GM12878 (cell line): ENCODE measurements at regions not wholly inside any gene's neighbourhood (a gene's known extent, or its start where the extent isn't known, plus 50 kb on each side); places are given as distances from the start of the nearest gene placed in this dataset.
"Not testable (repeated sequence)": the region's sequence is repeated elsewhere in the genome, so short reads cannot be mapped to it uniquely, and the experiment has no call there.

Experiments used
- ATAC-seq: fragments of 200-7000 bp; cut with Tn5 transposase; 3 replicates; pipeline ENCODE4 v1.9.1; 2020; ENCODE audit warnings: mild to moderate bottlenecking, moderate library complexity
- BruUV-seq: library from RNA; stranded (reverse); fragments of 400-500 nt; replicated peaks from 2 replicates; lab custom pipeline; 2021; lab: Mats Ljungman, UMichigan
- CTCF ChIA-PET: fragments of 300-600 bp; sonication (Branson Sonifier 250); formaldehyde crosslinking; extraction: SDS; loops from one replicate; lab custom pipeline; 2021; ENCODE audit warnings: inconsistent platforms; lab: Yijun Ruan, JAX
- POLR2A ChIA-PET: fragments of 350-600 bp; formaldehyde crosslinking; extraction: SDS; loops from one replicate; lab custom pipeline; 2021; ENCODE audit warnings: inconsistent platforms; lab: Charles Lee
- RAD21 ChIA-PET: fragments of 300-600 bp; sonication (Branson Sonifier 250); formaldehyde crosslinking; loops from one replicate; lab custom pipeline; 2023; ENCODE audit warnings: antibody characterized with exemption; ENCODE audit not compliant: unreplicated experiment; lab: Charles Lee
- SMC1A ChIA-PET: fragments of 300-600 bp; sonication (Branson Sonifier 250); formaldehyde crosslinking; loops from one replicate; lab custom pipeline; 2023; ENCODE audit not compliant: unreplicated experiment, uncharacterized antibody; lab: Charles Lee
- DNase-seq: peaks from one replicate; pipeline ENCODE4 v3.0.0-alpha.2; 2011; ENCODE audit warnings: low read depth, low spot score
- FAIRE-seq: peaks from 3 replicates; lab custom pipeline; 2011; peaks lifted over from hg19 to GRCh38; lab: Jason Lieb, UNC
- H2AFZ ChIP-seq: 2 replicates; pipeline ENCODE4 v1.6.0; 2011; ENCODE audit warnings: low read depth, low read length, control low read depth; ENCODE audit not compliant: control insufficient read depth
- H3K27ac ChIP-seq: 2 replicates; pipeline ENCODE4 v1.5.1; 2011; ENCODE audit warnings: control low read depth; ENCODE audit not compliant: control insufficient read depth, insufficient read depth
- H3K27me3 ChIP-seq, 2 experiments: replicated peaks in 1 of 2; 2 replicates each; pipeline versions ENCODE4 v1.6.0 to v1.6.1; 2011; ENCODE audit warnings: low read length in 1 of 2; ENCODE audit not compliant: control insufficient read depth in 2 of 2, insufficient read depth in 2 of 2
- H3K36me3 ChIP-seq, 2 experiments: 2 replicates each; pipeline ENCODE4 v1.5.1; 2011; ENCODE audit warnings: low read length in 1 of 2; ENCODE audit not compliant: control insufficient read depth in 2 of 2, insufficient read depth in 2 of 2
- H3K4me1 ChIP-seq: 2 replicates; pipeline ENCODE4 v1.6.1; 2011; ENCODE audit warnings: mild to moderate bottlenecking, low read length, moderate library complexity, mixed read lengths; ENCODE audit not compliant: control insufficient read depth, insufficient read depth
- H3K4me2 ChIP-seq: 2 replicates; pipeline ENCODE4 v1.6.0; 2011; ENCODE audit warnings: control low read depth; ENCODE audit not compliant: control insufficient read depth, insufficient read depth
- H3K4me3 ChIP-seq: fragments of 200-600 bp; sonication (generic); 2 replicates; pipeline ENCODE4 v1.5.1; 2016
- H3K79me2 ChIP-seq: 2 replicates; pipeline ENCODE4 v1.6.0; 2011; ENCODE audit warnings: low read length; ENCODE audit not compliant: control insufficient read depth, insufficient read depth
- H3K9ac ChIP-seq: 2 replicates; pipeline ENCODE4 v1.8.0; 2011; ENCODE audit warnings: low read length, control low read depth, mixed read lengths; ENCODE audit not compliant: control insufficient read depth, insufficient read depth
- H3K9me3 ChIP-seq: replicated peaks from 3 replicates; pipeline ENCODE4 v1.5.1; 2011; ENCODE audit warnings: mild to moderate bottlenecking, low read length; ENCODE audit not compliant: control insufficient read depth, insufficient read depth
- H4K20me1 ChIP-seq: 2 replicates; pipeline ENCODE4 v1.6.0; 2011; ENCODE audit not compliant: control insufficient read depth, insufficient read depth
- FOXM1 ChIP-seq: IDR thresholded peaks from 2 replicates; pipeline ENCODE4 v1.6.1; 2012; ENCODE audit warnings: low read depth, mild to moderate bottlenecking, inconsistent platforms, low read length, moderate library complexity
- MAX ChIP-seq: IDR thresholded peaks from 2 replicates; pipeline ENCODE4 v1.6.1; 2012; ENCODE audit warnings: low read depth, low read length, improper control_type of control experiment
- MTA3 ChIP-seq: IDR thresholded peaks from 2 replicates; pipeline ENCODE4 v1.6.1; 2012; ENCODE audit warnings: low read length, inconsistent platforms, borderline replicate concordance
- NFYB ChIP-seq: IDR thresholded peaks from 2 replicates; pipeline ENCODE4 v1.6.1; 2011; ENCODE audit warnings: low read depth, mild to moderate bottlenecking, low read length, improper control_type of control experiment, moderate library complexity; ENCODE audit not compliant: insufficient read depth
- NR2C1 ChIP-seq: fragments of 450-650 bp; IDR thresholded peaks from 2 replicates; pipeline ENCODE4 v1.6.1; 2017; ENCODE audit warnings: antibody characterized with exemption, mild to moderate bottlenecking, moderate library complexity
- NR2C2 ChIP-seq: IDR thresholded peaks from 2 replicates; pipeline ENCODE4 v1.6.1; 2011; ENCODE audit warnings: borderline replicate concordance, low read depth; ENCODE audit not compliant: control insufficient read depth, insufficient read length
- NR2F1 ChIP-seq: fragments of 450-650 bp; conservative IDR thresholded peaks from 2 replicates; pipeline ENCODE4 v1.6.1; 2017; ENCODE audit warnings: mild to moderate bottlenecking
- POLR2AphosphoS5 ChIP-seq: IDR thresholded peaks from 2 replicates; pipeline ENCODE4 v1.6.1; 2011; ENCODE audit warnings: mild to moderate bottlenecking, low read length, inconsistent platforms
- SIX5 ChIP-seq: IDR thresholded peaks from 2 replicates; pipeline ENCODE4 v1.6.1; 2011; ENCODE audit warnings: mild to moderate bottlenecking, low read depth, low read length, moderate library complexity; ENCODE audit not compliant: severe bottlenecking
- TARDBP ChIP-seq: IDR thresholded peaks from 2 replicates; pipeline ENCODE4 v1.6.1; 2016; ENCODE audit warnings: borderline replicate concordance
- WGBS: methylation state at CpG from one replicate; pipeline ENCODE4 v1.1.6; 2016; ENCODE audit warnings: low lambda C conversion rate; ENCODE audit not compliant: insufficient replicate concordance, insufficient coverage; ENCODE audit errors: missing lambda C conversion rate; 5-methylcytosine and 5-hydroxymethylcytosine counted together
- in situ Hi-C: fragments of 300-500 bp; cut with MboI; formaldehyde crosslinking; loops from 9 replicates; pipeline ENCODE4 v1.14.3; 2018; ENCODE audit warnings: mixed read lengths
- intact Hi-C: fragments of 100-400 bp; cut with micrococcal nuclease; formaldehyde crosslinking; loops from one replicate; pipeline ENCODE4 v1.14.2; 2022; ENCODE audit not compliant: unreplicated experiment

- RAD21 ChIA-PET: no interaction called here
- intact Hi-C loops (no loop called here), in situ Hi-C loops (no loop called here)
- POLR2A ChIA-PET: no interaction called here
- Histone ChIP-seq H2AFZ (no peak overlapping the region), H3K27me3 (no peaks in the 10 kb centered on the region), H4K20me1 (no peaks in the 10 kb centered on the region), H3K4me1 (no peaks in the 10 kb centered on the region), H3K4me2 (no peak overlapping the region), H3K36me3 (no peaks in the 10 kb centered on the region), H3K9me3 (no peaks in the 10 kb centered on the region), H3K9ac (no peak overlapping the region), H3K4me3 (no peak overlapping the region), H3K79me2 (no peaks in the 10 kb centered on the region), H3K27ac (no peak overlapping the region)
- no peak for ATAC-seq
- 0% methylated on average over 3 of the region's 3 CpGs for WGBS
- TF ChIP-seq POLR2AphosphoS5 (no peak), NR2C1 (no peak), MAX (no peak), NFYB (no peak), TARDBP (no peak), FOXM1 (no peak), SIX5 (no peak), MTA3 (no peak), NR2C2 (no peak), NR2F1 (no peak)
- CTCF ChIA-PET: no interaction called here
- FAIRE-seq: no peak
- no TSS peak for BruUV-seq
- SMC1A ChIA-PET: no interaction called here
- no peak for DNase-seq
Observed at GRCh38 chrX:138845786-138846185, 134.3 kb upstream of the FGF13 start.

- CTCF ChIA-PET, ATAC-seq, intact Hi-C loops, BruUV-seq, H3K9me3 ChIP-seq, H3K27me3 ChIP-seq, FAIRE-seq, H3K4me3 ChIP-seq, H3K36me3 ChIP-seq, H3K27ac ChIP-seq, RAD21 ChIA-PET, H3K4me2 ChIP-seq, DNase-seq, H3K4me1 ChIP-seq, POLR2A ChIA-PET, H3K79me2 ChIP-seq, H4K20me1 ChIP-seq, SMC1A ChIA-PET, H2AFZ ChIP-seq, H3K9ac ChIP-seq, in situ Hi-C loops: not testable (repeated sequence)
- WGBS: 0% methylated on average over 1 of the region's 1 CpG
Observed at GRCh38 chrX:138807400-138807799, 95.9 kb upstream of the FGF13 start.
